HFFc6 (cell line): ENCODE measurements at regions not wholly inside any gene's neighbourhood (a gene's known extent, or its start where the extent isn't known, plus 50 kb on each side); places are given as distances from the start of the nearest gene placed in this dataset.

ENCODE experiments used
- DNase-seq: peaks from one replicate; pipeline ENCODE4 v3.0.0-alpha.2; 2018
- H3K27ac Mint-ChIP-seq: 2 replicates; pipeline ENCODE4 v1.8.0; 2020; ENCODE audit warnings: mild to moderate bottlenecking, mixed read lengths
- H3K27me3 Mint-ChIP-seq: 2 replicates; pipeline ENCODE4 v1.8.0; 2021; ENCODE audit warnings: mild to moderate bottlenecking, moderate library complexity, mixed read lengths; ENCODE audit not compliant: insufficient read depth
- H3K36me3 Mint-ChIP-seq: 2 replicates; pipeline ENCODE4 v1.8.0; 2021; ENCODE audit warnings: low read depth, mixed read lengths
- H3K4me1 Mint-ChIP-seq: 2 replicates; pipeline ENCODE4 v1.8.0; 2020; ENCODE audit warnings: low read depth, mixed read lengths
- H3K4me3 Mint-ChIP-seq: 2 replicates; pipeline ENCODE4 v1.8.0; 2020; ENCODE audit warnings: mild to moderate bottlenecking, moderate library complexity, mixed read lengths
- H3K9me3 Mint-ChIP-seq: 2 replicates; pipeline ENCODE4 v1.8.0; 2020; ENCODE audit warnings: mild to moderate bottlenecking, mixed read lengths
- TF ChIP-seq, protein P1 (sequence below): fragments of 200-600 bp; sonication (generic); IDR thresholded peaks from 2 replicates; pipeline ENCODE4 v1.5.0; 2021; ENCODE audit warnings: antibody characterized with exemption, mild to moderate bottlenecking

- Mint-ChIP-seq H3K9me3 (no peaks in the 10 kb centered on the region), H3K4me3 (no peak overlapping the region), H3K27ac (peak overlapping the region; percentile 58; the same call in 1 of the 2 replicates), H3K4me1 (peaks cover 92% of the 10 kb centered on the region), H3K36me3 (peaks cover 4% of the 10 kb centered on the region; the same call in 1 of the 2 replicates), H3K27me3 (peaks cover 2% of the 10 kb centered on the region; the same call in 1 of the 2 replicates)
- no peak for DNase-seq
- TF ChIP-seq, protein P1, sequence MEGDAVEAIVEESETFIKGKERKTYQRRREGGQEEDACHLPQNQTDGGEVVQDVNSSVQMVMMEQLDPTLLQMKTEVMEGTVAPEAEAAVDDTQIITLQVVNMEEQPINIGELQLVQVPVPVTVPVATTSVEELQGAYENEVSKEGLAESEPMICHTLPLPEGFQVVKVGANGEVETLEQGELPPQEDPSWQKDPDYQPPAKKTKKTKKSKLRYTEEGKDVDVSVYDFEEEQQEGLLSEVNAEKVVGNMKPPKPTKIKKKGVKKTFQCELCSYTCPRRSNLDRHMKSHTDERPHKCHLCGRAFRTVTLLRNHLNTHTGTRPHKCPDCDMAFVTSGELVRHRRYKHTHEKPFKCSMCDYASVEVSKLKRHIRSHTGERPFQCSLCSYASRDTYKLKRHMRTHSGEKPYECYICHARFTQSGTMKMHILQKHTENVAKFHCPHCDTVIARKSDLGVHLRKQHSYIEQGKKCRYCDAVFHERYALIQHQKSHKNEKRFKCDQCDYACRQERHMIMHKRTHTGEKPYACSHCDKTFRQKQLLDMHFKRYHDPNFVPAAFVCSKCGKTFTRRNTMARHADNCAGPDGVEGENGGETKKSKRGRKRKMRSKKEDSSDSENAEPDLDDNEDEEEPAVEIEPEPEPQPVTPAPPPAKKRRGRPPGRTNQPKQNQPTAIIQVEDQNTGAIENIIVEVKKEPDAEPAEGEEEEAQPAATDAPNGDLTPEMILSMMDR, result no peak
Measured at GRCh38 chr11:28699701-28700100, 591.5 kb downstream of the METTL15 start.

DNA sequence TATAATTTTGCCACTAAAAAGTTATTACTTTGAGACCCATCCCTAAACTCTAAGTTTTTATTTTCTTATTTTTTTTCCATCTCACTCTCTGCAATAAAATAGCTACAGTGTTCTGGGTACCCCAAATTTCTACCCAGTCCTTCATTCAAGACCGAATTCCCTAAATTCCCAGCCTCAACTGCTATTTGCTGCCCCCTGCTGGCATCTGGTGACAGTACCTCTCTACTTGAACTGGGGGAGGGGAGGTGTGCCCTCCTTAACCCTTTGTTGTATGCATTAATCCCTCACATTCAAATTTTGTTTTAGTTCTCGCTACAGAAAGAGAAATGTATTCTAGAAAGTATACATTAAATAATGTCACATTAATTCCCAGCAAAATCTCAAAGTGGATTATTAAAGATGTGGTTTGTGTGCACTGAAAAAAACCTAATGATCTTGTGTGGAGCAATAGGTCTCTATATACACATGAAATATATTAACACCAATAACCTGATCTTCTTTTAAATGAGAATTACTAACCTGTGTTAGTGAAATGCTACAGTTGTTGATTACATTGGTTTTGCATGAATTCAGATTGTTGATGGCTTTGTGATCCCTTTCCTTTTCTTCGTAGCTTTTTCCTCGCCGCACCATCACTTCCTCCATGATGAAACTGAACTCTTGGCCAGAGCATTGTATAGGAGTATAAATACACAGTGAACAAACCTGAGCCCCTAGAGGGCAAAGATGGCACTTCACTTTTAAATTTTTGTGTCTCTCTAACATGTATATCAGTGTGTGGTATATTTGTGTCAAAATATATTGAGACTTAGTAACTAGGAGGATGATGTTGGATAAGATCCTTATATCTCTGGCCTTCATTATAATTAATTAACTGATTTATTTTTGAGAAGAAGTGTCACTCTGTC, 590.0 kb downstream of the METTL15 start:
- TF ChIP-seq, protein P1, result peak; percentile 94
- Mint-ChIP-seq H3K4me3 (no peak overlapping the region), H3K36me3 (peaks cover 4% of the 10 kb centered on the region; the same call in 1 of the 2 replicates), H3K27ac (no peak overlapping the region), H3K9me3 (no peaks in the 10 kb centered on the region), H3K27me3 (peaks cover 2% of the 10 kb centered on the region; the same call in 1 of the 2 replicates), H3K4me1 (peaks cover 78% of the 10 kb centered on the region)
- no peak for DNase-seq

- Mint-ChIP-seq H3K4me3 (peak overlapping the region; percentile 13; the same call in 1 of the 2 replicates), H3K27me3 (peaks cover 2% of the 10 kb centered on the region; the same call in 1 of the 2 replicates), H3K27ac (peak overlapping the region; percentile 42; the same call in 1 of the 2 replicates), H3K9me3 (no peaks in the 10 kb centered on the region), H3K36me3 (no peaks in the 10 kb centered on the region; the same call in 1 of the 2 replicates), H3K4me1 (peaks cover 62% of the 10 kb centered on the region)
- TF ChIP-seq, protein P1, result no peak
- no peak for DNase-seq
Measured at GRCh38 chr11:28696591-28696990, 588.4 kb downstream of the METTL15 start.

GRCh38 chr11:28690746-28691145, 582.6 kb downstream of the METTL15 start:
- Mint-ChIP-seq H3K36me3 (peaks cover 9% of the 10 kb centered on the region; the same call in 1 of the 2 replicates), H3K27ac (no peak overlapping the region; the same call in 1 of the 2 replicates), H3K4me1 (peaks cover 20% of the 10 kb centered on the region), H3K27me3 (peaks cover 2% of the 10 kb centered on the region; the same call in 1 of the 2 replicates), H3K9me3 (peaks cover 8% of the 10 kb centered on the region), H3K4me3 (peak overlapping the region; percentile 14; the same call in 1 of the 2 replicates)
- TF ChIP-seq, protein P1, result no peak
- no peak for DNase-seq

GRCh38 chr11:28684011-28684586, 575.9 kb downstream of the METTL15 start:
- peaks cover 40% of the 10 kb centered on the region for H3K4me1 Mint-ChIP-seq
- H3K27me3 Mint-ChIP-seq, result peaks cover 1% of the 10 kb centered on the region
- TF ChIP-seq, protein P1, result no peak
- H3K4me3 Mint-ChIP-seq, result no peak overlapping the region
- peaks cover 8% of the 10 kb centered on the region for H3K9me3 Mint-ChIP-seq
- no peak for DNase-seq
- H3K27ac Mint-ChIP-seq, result no peak overlapping the region
- peaks cover 17% of the 10 kb centered on the region; the same call in 1 of the 2 replicates for H3K36me3 Mint-ChIP-seq
